Effector memory CD8-positive, alpha-beta T cell (primary cell): ENCODE measurements at regions not wholly inside any gene's neighbourhood (a gene's known extent, or its start where the extent isn't known, plus 50 kb on each side); places are given as distances from the start of the nearest gene placed in this dataset.
A peak's percentile ranks its signal among the peaks of the same experiment; 100 is the strongest.
"Not testable (repeated sequence)": the region's sequence is repeated elsewhere in the genome, so short reads cannot be mapped to it uniquely, and the experiment has no call there.

Experiments
- ATAC-seq: fragments of 150-1000 bp; cut with Tn5 transposase; replicated peaks from 2 replicates; pipeline ENCODE4 v1.10.0; 2021; ENCODE audit warnings: mild to moderate bottlenecking, moderate library complexity
- DNase-seq, 3 experiments: peaks; one replicate each; pipeline ENCODE4 v3.0.0; 2021
- H3K27ac Mint-ChIP-seq, 2 donors: one replicate each; pipeline ENCODE4 v1.8.0; 2022; ENCODE audit warnings: mild to moderate bottlenecking in 2 of 2, mixed read lengths in 2 of 2, moderate library complexity in 2 of 2
- H3K27me3 Mint-ChIP-seq, 2 donors: one replicate each; pipeline ENCODE4 v1.8.0; 2022; ENCODE audit warnings: mixed read lengths in 2 of 2
- H3K36me3 Mint-ChIP-seq: one replicate; pipeline ENCODE4 v1.8.0; 2022; ENCODE audit warnings: mild to moderate bottlenecking, moderate library complexity, mixed read lengths; ENCODE audit not compliant: insufficient read depth
- H3K4me1 Mint-ChIP-seq, 2 donors: one replicate each; pipeline ENCODE4 v1.8.0; 2022; ENCODE audit warnings: low read depth in 2 of 2, mixed read lengths in 2 of 2
- H3K4me3 Mint-ChIP-seq, 2 donors: one replicate each; pipeline ENCODE4 v1.8.0; 2022; ENCODE audit warnings: mild to moderate bottlenecking in 2 of 2, mixed read lengths in 2 of 2, moderate library complexity in 2 of 2
- H3K9me3 Mint-ChIP-seq, 2 donors: one replicate each; pipeline ENCODE4 v1.8.0; 2022; ENCODE audit warnings: mixed read lengths in 2 of 2

GRCh38 chr12:127158385-127159061, 1108.4 kb upstream of the TMEM132C start:
- no peak for ATAC-seq
- Mint-ChIP-seq H3K27me3 (no peaks in the 10 kb centered on the region), H3K4me1 (peaks cover 13 to 23% of the 10 kb centered on the region in 2 donors), H3K36me3 (peaks cover 3% of the 10 kb centered on the region), H3K4me3 (no peak overlapping the region), H3K9me3 (no peaks in the 10 kb centered on the region), H3K27ac (no peak overlapping the region)
- no peak for DNase-seq

GRCh38 chr12:127161466-127161865, 1105.5 kb upstream of the TMEM132C start:
- Mint-ChIP-seq H3K27ac (no peak overlapping the region), H3K9me3 (no peaks in the 10 kb centered on the region), H3K36me3 (peaks cover 3% of the 10 kb centered on the region), H3K4me3 (peak overlapping the region in 1 of 2 donors; percentile 11), H3K4me1 (peaks cover 22 to 36% of the 10 kb centered on the region in 2 donors), H3K27me3 (no peaks in the 10 kb centered on the region)
- ATAC-seq, result no peak
- no peak for DNase-seq

GRCh38 chr12:127162307-127162706, 1104.7 kb upstream of the TMEM132C start:
- Mint-ChIP-seq H3K36me3 (peaks cover 5% of the 10 kb centered on the region), H3K4me3 (peak overlapping the region in 1 of 2 donors; percentile 46), H3K27me3 (no peaks in the 10 kb centered on the region), H3K9me3 (no peaks in the 10 kb centered on the region), H3K4me1 (peaks cover 22 to 36% of the 10 kb centered on the region in 2 donors), H3K27ac (peak overlapping the region in 1 of 2 donors; percentile 89)
- ATAC-seq (no peak), DNase-seq (no peak)

GRCh38 chr12:127162902-127163301, 1104.1 kb upstream of the TMEM132C start:
- peak; percentile 90 for ATAC-seq
- peaks cover 5% of the 10 kb centered on the region for H3K36me3 Mint-ChIP-seq
- H3K4me1 Mint-ChIP-seq, result peaks cover 22 to 36% of the 10 kb centered on the region in 2 donors
- no peaks in the 10 kb centered on the region for H3K9me3 Mint-ChIP-seq
- H3K27ac Mint-ChIP-seq, result peak overlapping the region; percentile 73 to 89
- H3K4me3 Mint-ChIP-seq, result peak overlapping the region; percentile 46 to 55
- H3K27me3 Mint-ChIP-seq, result no peaks in the 10 kb centered on the region
- DNase-seq, result peak; percentile 30 to 47 (median 40)

- Mint-ChIP-seq H3K4me3 (peak overlapping the region; percentile 76 to 77), H3K27ac (peak overlapping the region; percentile 56 to 91), H3K27me3 (peaks cover 19 to 27% of the 10 kb centered on the region in 2 donors), H3K9me3 (no peaks in the 10 kb centered on the region), H3K4me1 (peaks cover 22 to 35% of the 10 kb centered on the region in 2 donors), H3K36me3 (peaks cover 5% of the 10 kb centered on the region)
- ATAC-seq, result peak; percentile 74
- DNase-seq, result peak; percentile 75 to 84 (median 78)
These were observed 1101.2 kb upstream of the TMEM132C start for GRCh38 chr12:127165567-127166392.

GRCh38 chr12:127169321-127170181, 1097.4 kb upstream of the TMEM132C start:
- no peak for ATAC-seq
- no peak for DNase-seq
- H3K4me3 Mint-ChIP-seq, result no peak overlapping the region
- H3K4me1 Mint-ChIP-seq, result peaks cover 2 to 3% of the 10 kb centered on the region in 2 donors
- no peak overlapping the region for H3K27ac Mint-ChIP-seq
- H3K27me3 Mint-ChIP-seq, result peaks cover 19 to 39% of the 10 kb centered on the region in 2 donors
- peaks cover 3% of the 10 kb centered on the region for H3K36me3 Mint-ChIP-seq
- H3K9me3 Mint-ChIP-seq, result no peaks in the 10 kb centered on the region

GRCh38 chr12:127170226-127171180, 1096.5 kb upstream of the TMEM132C start:
- no peaks in the 10 kb centered on the region for H3K9me3 Mint-ChIP-seq
- H3K36me3 Mint-ChIP-seq, result peaks cover 3% of the 10 kb centered on the region
- H3K4me3 Mint-ChIP-seq, result no peak overlapping the region
- H3K4me1 Mint-ChIP-seq, result peaks cover under 1 to 2% of the 10 kb centered on the region in 2 donors
- no peak for ATAC-seq
- DNase-seq, result no peak
- peaks cover 19 to 39% of the 10 kb centered on the region in 2 donors for H3K27me3 Mint-ChIP-seq
- no peak overlapping the region for H3K27ac Mint-ChIP-seq

- DNase-seq (no peak), ATAC-seq (no peak)
- Mint-ChIP-seq H3K36me3 (no peaks in the 10 kb centered on the region), H3K9me3 (peaks cover 0 to 7% of the 10 kb centered on the region in 2 donors), H3K4me1 (no peaks in the 10 kb centered on the region), H3K27ac (no peak overlapping the region), H3K27me3 (peaks cover 19 to 39% of the 10 kb centered on the region in 2 donors), H3K4me3 (no peak overlapping the region)
These were observed 1094.1 kb upstream of the TMEM132C start for GRCh38 chr12:127172861-127173260.

GRCh38 chr12:127173971-127174370, 1093.0 kb upstream of the TMEM132C start:
- H3K27ac Mint-ChIP-seq, DNase-seq, H3K36me3 Mint-ChIP-seq, H3K9me3 Mint-ChIP-seq, H3K4me1 Mint-ChIP-seq, H3K4me3 Mint-ChIP-seq, ATAC-seq: not testable (repeated sequence)
- H3K27me3 Mint-ChIP-seq, result peaks cover 10 to 30% of the 10 kb centered on the region in 2 donors

- no peaks in the 10 kb centered on the region for H3K36me3 Mint-ChIP-seq
- DNase-seq (no peak), ATAC-seq (no peak)
- peaks cover 1 to 21% of the 10 kb centered on the region in 2 donors for H3K27me3 Mint-ChIP-seq
- H3K4me1 Mint-ChIP-seq, result no peaks in the 10 kb centered on the region
- H3K27ac Mint-ChIP-seq, result no peak overlapping the region
- no peak overlapping the region for H3K4me3 Mint-ChIP-seq
- H3K9me3 Mint-ChIP-seq, result peaks cover 0 to 7% of the 10 kb centered on the region in 2 donors
These were observed 1092.1 kb upstream of the TMEM132C start for GRCh38 chr12:127174881-127175280.

- Mint-ChIP-seq H3K27me3 (peaks cover 0 to 16% of the 10 kb centered on the region in 2 donors), H3K4me3 (no peak overlapping the region), H3K36me3 (no peaks in the 10 kb centered on the region), H3K27ac (no peak overlapping the region), H3K9me3 (peaks cover 0 to 7% of the 10 kb centered on the region in 2 donors), H3K4me1 (no peaks in the 10 kb centered on the region)
- ATAC-seq (no peak), DNase-seq (no peak)
These were observed 1091.6 kb upstream of the TMEM132C start for GRCh38 chr12:127175361-127175760.

- peaks cover 0 to 7% of the 10 kb centered on the region in 2 donors for H3K9me3 Mint-ChIP-seq
- no peaks in the 10 kb centered on the region for H3K4me1 Mint-ChIP-seq
- ATAC-seq (no peak), DNase-seq (no peak)
- H3K27ac Mint-ChIP-seq, result no peak overlapping the region
- no peak overlapping the region for H3K4me3 Mint-ChIP-seq
- H3K36me3 Mint-ChIP-seq, result no peaks in the 10 kb centered on the region
- H3K27me3 Mint-ChIP-seq, result peaks cover 3 to 4% of the 10 kb centered on the region in 2 donors
These were observed 1090.2 kb upstream of the TMEM132C start for GRCh38 chr12:127176804-127177203.
